GM20431 (cell line): ENCODE measurements at regions not wholly inside any gene's neighbourhood (a gene's known extent, or its start where the extent isn't known, plus 50 kb on each side); places are given as distances from the start of the nearest gene placed in this dataset.
"Not testable (repeated sequence)": the region's sequence is repeated elsewhere in the genome, so short reads cannot be mapped to it uniquely, and the experiment has no call there.

Experiments used
- in situ Hi-C: fragments of 300-500 bp; cut with MseI, MboI; formaldehyde crosslinking; loops from one replicate; pipeline ENCODE4 v1.15.0; 2020; ENCODE audit warnings: low sequenced_read_pairs; ENCODE audit not compliant: unreplicated experiment

- in situ Hi-C loops, result no loop called here
These were observed 382.3 kb downstream of the IRX2 start for GRCh38 chr5:2369178-2369577.

- in situ Hi-C loops, result no loop called here
These were observed 384.7 kb downstream of the IRX2 start for GRCh38 chr5:2366816-2367215.

- in situ Hi-C loops, result no loop called here
These were observed 394.2 kb downstream of the IRX2 start for GRCh38 chr5:2357309-2357708.

GRCh38 chr5:2355859-2356258 lies 395.6 kb downstream of the IRX2 start:
- in situ Hi-C loops, result no loop called here

- in situ Hi-C loops, result no loop called here
These were observed 397.5 kb downstream of the IRX2 start for GRCh38 chr5:2353871-2354440.

- in situ Hi-C loops, result no loop called here
These were observed 398.3 kb downstream of the IRX2 start for GRCh38 chr5:2353211-2353610.

GRCh38 chr5:2352101-2352861 lies 399.2 kb downstream of the IRX2 start:
- in situ Hi-C loops, result no loop called here

GRCh38 chr5:2349768-2350167 lies 401.7 kb downstream of the IRX2 start:
- in situ Hi-C loops, result not testable (repeated sequence)

GRCh38 chr5:2338686-2339085 lies 412.8 kb downstream of the IRX2 start:
- in situ Hi-C loops, result no loop called here

GRCh38 chr5:2335733-2336515 lies 415.6 kb downstream of the IRX2 start:
- in situ Hi-C loops, result no loop called here

GRCh38 chr5:2335125-2335732 lies 416.2 kb downstream of the IRX2 start:
- in situ Hi-C loops, result no loop called here

- in situ Hi-C loops, result no loop called here
These were observed 416.8 kb downstream of the IRX2 start for GRCh38 chr5:2334719-2335118.

- in situ Hi-C loops, result no loop called here
These were observed 418.2 kb downstream of the IRX2 start for GRCh38 chr5:2333291-2333690.

GRCh38 chr5:2332521-2332920 lies 419.0 kb downstream of the IRX2 start:
- in situ Hi-C loops, result no loop called here

GRCh38 chr5:2330325-2331130 lies 420.9 kb downstream of the IRX2 start:
- in situ Hi-C loops, result no loop called here

- in situ Hi-C loops, result no loop called here
These were observed 421.7 kb downstream of the IRX2 start for GRCh38 chr5:2329741-2330140.

- in situ Hi-C loops, result no loop called here
These were observed 424.9 kb downstream of the IRX2 start for GRCh38 chr5:2326601-2327000.

GRCh38 chr5:2324788-2325187 lies 426.7 kb downstream of the IRX2 start:
- in situ Hi-C loops, result no loop called here

- in situ Hi-C loops, result no loop called here
These were observed 430.9 kb downstream of the IRX2 start for GRCh38 chr5:2320611-2321010.

- in situ Hi-C loops, result no loop called here
These were observed 433.9 kb downstream of the IRX2 start for GRCh38 chr5:2317540-2317939.
